ENCODE measurements at regions not wholly inside any gene's neighbourhood (a gene's known extent, or its start where the extent isn't known, plus 50 kb on each side); places are given as distances from the start of the nearest gene placed in this dataset.
A peak's percentile ranks its signal among the peaks of the same experiment; 100 is the strongest.
"Not testable (repeated sequence)": the region's sequence is repeated elsewhere in the genome, so short reads cannot be mapped to it uniquely, and the experiment has no call there.

DNA sequence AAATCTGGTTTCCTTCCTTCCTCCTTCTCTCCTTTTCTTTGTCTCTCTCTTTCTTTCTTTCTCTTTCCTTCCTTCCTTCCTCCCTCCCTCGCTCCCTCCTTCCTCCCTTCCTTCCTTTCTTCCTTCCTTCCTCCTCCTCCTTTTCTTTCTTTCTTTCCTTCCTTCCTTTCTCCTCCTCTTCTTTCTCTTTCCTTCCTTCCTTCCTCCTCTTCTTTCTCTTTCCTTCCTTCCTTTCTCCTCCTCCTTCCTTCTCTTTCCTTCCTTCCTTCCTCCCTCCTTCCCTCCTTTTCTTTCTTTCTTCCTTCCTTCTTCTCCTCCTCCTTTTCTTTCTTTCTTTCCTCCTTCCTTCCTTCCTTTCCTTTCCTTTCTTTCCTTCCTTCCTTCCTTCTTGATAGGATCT lies 61.2 kb downstream of the VIP start:
- H3K9me3 Mint-ChIP-seq: no peaks in the 10 kb centered on the region
- no peaks in the 10 kb centered on the region for H3K36me3 Mint-ChIP-seq
- H3K4me3 Mint-ChIP-seq: no peak overlapping the region
- no peaks in the 10 kb centered on the region for H3K4me1 Mint-ChIP-seq
- no peak for DNase-seq
- no peak overlapping the region for H3K27ac Mint-ChIP-seq
- peaks cover 4% of the 10 kb centered on the region for H3K27me3 Mint-ChIP-seq

DNA sequence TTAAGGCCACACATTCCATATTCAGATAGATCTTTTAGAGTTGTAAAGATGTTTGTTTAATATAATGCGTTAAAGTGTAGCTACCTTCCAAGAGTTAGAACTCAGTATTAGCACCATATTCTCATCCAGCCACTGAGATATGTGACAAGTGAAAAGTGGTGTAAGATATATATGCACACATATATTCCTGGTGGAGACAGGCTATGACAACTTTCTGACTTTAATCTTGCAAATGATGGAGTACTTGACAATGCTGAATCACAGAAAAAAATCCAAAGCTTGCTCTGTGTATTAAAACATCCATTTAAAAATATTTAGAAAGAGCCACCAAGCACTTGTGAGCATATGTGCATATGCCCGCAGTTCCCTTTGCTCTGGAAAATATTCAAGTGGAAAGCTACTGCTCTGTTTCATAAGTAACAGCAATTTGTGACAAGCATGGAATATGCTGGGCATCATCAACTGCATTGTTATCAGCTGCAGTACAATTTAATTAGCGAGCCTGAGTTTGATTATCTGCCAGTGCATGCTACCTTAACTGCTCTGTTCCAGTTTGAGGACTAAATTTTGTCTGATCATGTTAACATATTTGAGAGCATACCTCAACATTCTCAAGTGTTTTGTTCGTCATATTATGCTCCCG lies 64.8 kb downstream of the VIP start:
- Mint-ChIP-seq H3K4me1 (no peaks in the 10 kb centered on the region), H3K4me3 (no peak overlapping the region), H3K27me3 (peaks cover 4% of the 10 kb centered on the region), H3K27ac (no peak overlapping the region), H3K9me3 (no peaks in the 10 kb centered on the region), H3K36me3 (no peaks in the 10 kb centered on the region)
- DNase-seq: no peak

DNA sequence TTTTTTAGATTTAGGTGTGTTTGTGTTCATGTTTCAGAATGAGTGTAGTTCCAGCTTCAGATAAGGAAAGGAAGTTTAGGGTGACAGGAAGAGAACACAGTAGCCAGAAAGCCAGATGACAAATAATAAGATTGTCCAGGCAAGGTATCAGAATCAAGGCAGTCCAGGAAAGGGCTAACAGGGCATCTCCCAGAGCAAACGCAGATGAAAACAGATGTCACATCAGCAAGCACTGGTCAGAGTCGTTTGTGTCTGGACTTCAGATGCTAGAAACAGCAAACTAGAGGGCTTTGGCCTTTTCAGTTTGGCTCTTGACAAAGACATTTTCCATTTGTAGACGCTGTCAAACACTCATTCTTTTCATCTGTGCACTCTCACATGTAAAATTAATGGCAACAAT lies 65.5 kb downstream of the VIP start:
- Mint-ChIP-seq H3K36me3 (no peaks in the 10 kb centered on the region), H3K9me3 (no peaks in the 10 kb centered on the region), H3K27me3 (peaks cover 4% of the 10 kb centered on the region), H3K4me1 (no peaks in the 10 kb centered on the region), H3K27ac (no peak overlapping the region), H3K4me3 (no peak overlapping the region)
- no peak for DNase-seq

DNA sequence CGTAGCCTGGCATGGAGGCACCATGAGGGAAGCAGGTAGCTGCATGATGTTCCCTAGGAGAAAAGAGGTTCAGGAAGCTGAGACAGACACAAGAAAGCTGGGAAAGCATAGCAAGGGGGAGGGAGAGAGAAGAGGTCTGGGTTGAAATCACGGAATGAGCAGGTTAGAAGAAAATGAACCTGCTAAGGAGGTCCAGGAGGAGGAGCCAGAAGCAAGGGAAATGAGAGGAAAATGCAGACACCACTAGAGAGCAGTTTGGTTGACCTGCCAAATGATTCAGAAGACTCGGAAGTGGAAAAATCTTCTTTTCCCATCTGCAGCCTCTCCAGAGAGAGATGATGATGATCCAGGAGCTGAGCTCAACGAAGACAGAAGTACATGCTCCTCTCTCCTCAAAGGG lies 70.9 kb downstream of the VIP start:
- no peaks in the 10 kb centered on the region for H3K27me3 Mint-ChIP-seq
- H3K36me3 Mint-ChIP-seq: no peaks in the 10 kb centered on the region
- DNase-seq: no peak
- no peak overlapping the region for H3K27ac Mint-ChIP-seq
- no peaks in the 10 kb centered on the region for H3K4me1 Mint-ChIP-seq
- H3K4me3 Mint-ChIP-seq: no peak overlapping the region
- no peaks in the 10 kb centered on the region for H3K9me3 Mint-ChIP-seq

DNA sequence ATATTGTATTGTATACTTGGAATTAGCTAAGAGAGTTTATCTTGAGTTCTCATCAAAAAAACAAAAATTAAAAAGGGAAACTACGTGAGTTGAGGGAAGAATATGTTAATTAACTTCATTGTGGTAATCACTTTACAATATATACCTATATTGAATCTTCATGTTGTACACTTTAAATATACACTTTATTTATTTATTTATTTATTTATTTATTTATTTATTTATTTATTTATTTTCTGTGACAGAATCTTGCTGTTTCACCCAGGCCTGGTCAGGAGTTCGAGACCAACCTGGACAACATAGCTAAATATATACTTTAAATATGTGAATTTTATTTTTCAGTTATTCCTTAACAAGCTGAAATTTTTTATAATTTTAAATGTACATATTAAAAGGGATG lies 74.1 kb downstream of the VIP start:
- no peak for DNase-seq

DNA sequence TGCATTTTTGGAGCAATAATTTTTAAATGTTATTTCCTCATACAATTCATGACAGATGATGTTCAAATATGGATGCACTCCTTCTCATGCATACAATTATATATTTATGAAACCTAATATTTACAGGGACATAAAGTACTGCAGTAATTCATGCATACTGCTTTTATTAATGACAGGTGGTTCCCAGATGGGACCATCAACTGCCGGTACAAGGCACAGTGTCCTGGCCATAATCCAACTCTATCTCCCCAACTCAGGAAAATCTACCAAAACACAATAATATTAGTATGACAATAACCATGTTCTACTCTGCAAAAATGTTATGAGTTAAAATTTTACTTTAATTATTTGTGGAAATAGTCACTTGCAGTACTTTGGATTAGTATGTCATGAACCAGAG lies 77.8 kb downstream of the VIP start:
- Mint-ChIP-seq H3K27me3 (peaks cover 3% of the 10 kb centered on the region), H3K4me1 (no peaks in the 10 kb centered on the region), H3K36me3 (no peaks in the 10 kb centered on the region), H3K27ac (no peak overlapping the region), H3K9me3 (no peaks in the 10 kb centered on the region), H3K4me3 (no peak overlapping the region)
- DNase-seq: no peak

More for the DNA sequence above, 74.1 kb downstream of the VIP start:
- Mint-ChIP-seq H3K4me3 (no peak overlapping the region), H3K9me3 (no peaks in the 10 kb centered on the region), H3K36me3 (no peaks in the 10 kb centered on the region), H3K4me1 (no peaks in the 10 kb centered on the region), H3K27ac (no peak overlapping the region), H3K27me3 (no peaks in the 10 kb centered on the region)

DNA sequence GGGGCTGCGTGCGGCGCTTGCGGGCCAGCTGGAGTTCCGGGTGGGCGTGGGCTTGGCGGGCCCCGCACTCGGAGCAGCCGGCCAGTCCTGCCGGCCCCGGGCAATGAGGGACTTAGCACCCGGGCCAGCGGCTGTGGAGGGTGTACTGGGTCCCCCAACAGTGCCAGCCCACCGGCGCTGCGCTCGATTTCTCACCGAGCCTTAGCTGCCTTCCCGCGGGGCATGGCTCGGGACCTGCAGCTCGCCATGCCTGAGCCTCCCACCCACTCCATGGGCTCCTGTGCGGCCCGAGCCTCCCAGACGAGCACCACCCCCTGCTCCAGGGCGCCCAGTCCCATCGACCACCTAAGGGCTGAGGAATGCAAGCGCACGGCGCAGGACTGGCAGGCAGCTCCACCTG lies 83.8 kb downstream of the VIP start:
- not testable (repeated sequence) for H3K9me3 Mint-ChIP-seq, DNase-seq, H3K4me1 Mint-ChIP-seq, H3K27ac Mint-ChIP-seq, H3K36me3 Mint-ChIP-seq, H3K4me3 Mint-ChIP-seq
- H3K27me3 Mint-ChIP-seq: peaks cover 17% of the 10 kb centered on the region

DNA sequence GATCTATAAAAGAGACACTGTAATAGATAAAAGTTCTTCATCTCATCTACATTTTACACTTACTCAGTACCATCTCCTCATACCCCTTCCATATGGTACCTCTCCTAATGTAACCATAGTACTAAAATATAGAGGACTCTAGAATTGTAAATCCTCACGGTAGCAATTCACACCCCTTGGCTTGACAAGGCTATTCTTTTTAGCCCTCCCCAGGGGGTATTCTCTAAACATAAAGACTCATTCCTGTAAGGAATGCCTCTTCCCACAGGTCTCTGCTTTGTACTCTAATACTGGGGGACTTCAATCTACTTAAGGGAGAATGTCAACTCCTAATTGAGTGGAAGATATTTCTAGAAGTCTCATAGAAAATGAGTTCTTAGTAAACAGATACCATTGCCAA lies 85.9 kb downstream of the VIP start:
- no peaks in the 10 kb centered on the region for H3K36me3 Mint-ChIP-seq
- H3K9me3 Mint-ChIP-seq: peaks cover 2% of the 10 kb centered on the region
- H3K4me3 Mint-ChIP-seq: no peak overlapping the region
- peaks cover 17% of the 10 kb centered on the region for H3K27me3 Mint-ChIP-seq
- no peak overlapping the region for H3K27ac Mint-ChIP-seq
- no peaks in the 10 kb centered on the region for H3K4me1 Mint-ChIP-seq
- no peak for DNase-seq

DNA sequence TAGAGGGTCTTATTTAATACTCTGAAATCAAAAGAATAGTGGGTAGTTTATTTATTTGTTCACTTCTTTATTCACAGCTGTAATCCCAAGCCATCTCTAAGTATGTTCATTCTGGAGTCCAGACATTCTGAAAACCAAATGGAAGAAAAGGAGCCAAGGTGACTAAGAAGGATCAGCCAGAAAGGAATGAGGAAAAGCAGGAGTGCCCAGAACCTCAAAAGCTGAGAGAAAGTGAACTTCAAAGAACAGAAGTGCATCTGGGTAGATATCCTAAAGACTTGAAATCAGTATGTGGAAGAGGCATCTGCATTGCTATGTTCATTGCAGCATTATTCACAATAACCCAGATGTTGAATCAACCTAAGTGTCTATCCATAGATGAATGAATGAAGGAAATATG lies 94.8 kb downstream of the VIP start:
- Mint-ChIP-seq H3K27me3 (peaks cover 3% of the 10 kb centered on the region), H3K9me3 (peaks cover 6% of the 10 kb centered on the region), H3K27ac (no peak overlapping the region), H3K36me3 (no peaks in the 10 kb centered on the region), H3K4me3 (no peak overlapping the region), H3K4me1 (no peaks in the 10 kb centered on the region)
- DNase-seq: no peak

DNA sequence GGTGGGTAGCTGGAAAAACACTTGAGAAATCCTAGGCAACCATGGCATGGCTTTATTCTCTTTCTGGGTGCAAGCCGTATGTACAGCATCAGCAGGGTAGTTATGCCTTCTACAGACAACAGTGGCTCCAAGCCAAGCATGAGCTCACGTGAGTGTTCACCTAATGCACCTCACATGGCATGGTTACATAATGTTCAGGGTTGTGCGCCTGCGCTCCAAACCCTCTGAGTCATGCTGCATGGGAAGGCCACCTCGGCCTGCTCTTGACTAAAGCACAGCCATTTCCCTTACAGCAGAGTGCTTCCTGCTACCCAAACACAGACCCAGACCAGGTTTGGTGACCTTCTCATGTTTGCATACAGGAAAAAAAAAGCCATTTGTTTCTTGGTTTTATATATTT lies 96.2 kb downstream of the VIP start:
- DNase-seq: no peak
- no peaks in the 10 kb centered on the region for H3K4me1 Mint-ChIP-seq
- peaks cover 6% of the 10 kb centered on the region for H3K27me3 Mint-ChIP-seq
- no peak overlapping the region for H3K27ac Mint-ChIP-seq
- no peaks in the 10 kb centered on the region for H3K36me3 Mint-ChIP-seq
- H3K4me3 Mint-ChIP-seq: no peak overlapping the region
- peaks cover 6% of the 10 kb centered on the region for H3K9me3 Mint-ChIP-seq

DNA sequence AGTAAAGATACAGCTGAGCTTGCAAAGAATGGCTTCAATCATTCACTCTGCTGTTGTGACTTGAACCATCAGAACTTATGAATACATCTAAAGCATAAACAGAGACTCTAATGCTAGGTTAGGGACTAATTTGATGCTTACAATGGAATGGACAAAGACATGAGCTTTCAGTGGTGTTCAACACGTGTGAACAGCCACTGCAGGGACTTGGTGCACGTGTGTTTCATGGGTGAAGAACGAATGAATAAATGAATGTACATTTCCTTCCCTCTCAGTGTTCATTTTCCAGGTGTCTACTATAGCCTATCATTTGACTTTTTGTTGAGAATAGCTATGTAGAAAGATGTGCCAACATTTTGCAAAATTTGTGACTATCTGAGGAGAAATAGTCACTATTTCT lies 98.3 kb downstream of the VIP start:
- Mint-ChIP-seq H3K4me3 (no peak overlapping the region), H3K4me1 (no peaks in the 10 kb centered on the region), H3K36me3 (no peaks in the 10 kb centered on the region), H3K27me3 (peaks cover 6% of the 10 kb centered on the region), H3K27ac (no peak overlapping the region), H3K9me3 (peaks cover 6% of the 10 kb centered on the region)
- DNase-seq: no peak

DNA sequence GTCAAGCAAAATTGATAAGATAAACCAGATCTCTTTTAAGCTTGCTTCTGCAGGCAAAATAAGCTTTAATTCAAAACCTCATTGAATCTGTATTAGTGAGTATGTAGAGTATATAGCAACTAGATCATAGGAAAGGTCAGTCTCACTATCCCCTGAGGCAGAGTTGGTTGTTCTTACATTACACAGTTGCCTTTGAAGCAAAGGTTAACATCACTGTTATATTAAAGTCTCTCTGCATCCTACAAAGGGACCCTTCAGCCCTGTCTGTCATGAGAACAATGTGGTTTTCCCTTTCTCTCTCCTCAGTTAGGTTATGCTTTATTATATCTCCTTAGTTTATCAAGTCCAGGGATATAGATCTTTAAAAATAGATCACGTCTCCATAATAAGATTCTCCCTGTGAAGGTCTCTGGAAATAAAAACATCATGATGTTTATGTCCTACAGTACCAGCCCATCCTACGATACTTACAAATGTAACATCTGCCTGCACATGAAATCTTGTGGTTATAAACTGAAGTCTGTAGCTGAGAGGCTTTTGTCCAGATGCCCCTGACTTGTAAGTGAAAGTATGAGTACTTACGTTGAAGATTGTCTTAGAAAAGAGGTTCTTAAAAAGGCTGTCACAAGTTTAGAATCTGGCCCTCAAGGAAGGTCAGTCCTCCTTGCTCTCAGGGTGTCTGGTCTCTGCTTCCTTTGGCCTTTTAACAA lies 103.6 kb downstream of the VIP start:
- H3K36me3 Mint-ChIP-seq: no peaks in the 10 kb centered on the region
- no peak overlapping the region for H3K27ac Mint-ChIP-seq
- H3K27me3 Mint-ChIP-seq: peaks cover 3% of the 10 kb centered on the region
- DNase-seq: no peak
- H3K4me1 Mint-ChIP-seq: no peaks in the 10 kb centered on the region
- no peak overlapping the region for H3K4me3 Mint-ChIP-seq
- no peaks in the 10 kb centered on the region for H3K9me3 Mint-ChIP-seq

DNA sequence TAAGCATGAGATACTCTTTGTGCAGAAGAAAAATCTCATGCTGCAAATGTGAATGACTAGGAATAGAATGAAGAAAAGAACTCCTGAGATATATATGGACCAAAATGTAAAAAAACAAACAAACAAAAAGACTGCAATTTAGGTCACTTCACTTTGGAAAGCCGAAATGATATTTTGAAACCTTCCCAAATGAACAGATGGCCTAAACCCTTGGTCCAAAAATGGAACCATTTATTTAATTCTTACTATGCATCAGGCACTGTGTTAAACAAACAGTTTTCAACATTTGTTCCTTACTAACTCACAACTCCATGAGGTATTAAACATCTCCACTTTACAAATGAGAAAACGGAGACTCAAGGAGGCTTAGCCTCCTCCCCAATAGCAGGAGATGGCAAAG lies 107.5 kb downstream of the VIP start:
- H3K4me1 Mint-ChIP-seq: no peaks in the 10 kb centered on the region
- no peak overlapping the region for H3K4me3 Mint-ChIP-seq
- H3K36me3 Mint-ChIP-seq: no peaks in the 10 kb centered on the region
- H3K9me3 Mint-ChIP-seq: no peaks in the 10 kb centered on the region
- no peak for DNase-seq
- H3K27ac Mint-ChIP-seq: no peak overlapping the region
- H3K27me3 Mint-ChIP-seq: no peaks in the 10 kb centered on the region

DNA sequence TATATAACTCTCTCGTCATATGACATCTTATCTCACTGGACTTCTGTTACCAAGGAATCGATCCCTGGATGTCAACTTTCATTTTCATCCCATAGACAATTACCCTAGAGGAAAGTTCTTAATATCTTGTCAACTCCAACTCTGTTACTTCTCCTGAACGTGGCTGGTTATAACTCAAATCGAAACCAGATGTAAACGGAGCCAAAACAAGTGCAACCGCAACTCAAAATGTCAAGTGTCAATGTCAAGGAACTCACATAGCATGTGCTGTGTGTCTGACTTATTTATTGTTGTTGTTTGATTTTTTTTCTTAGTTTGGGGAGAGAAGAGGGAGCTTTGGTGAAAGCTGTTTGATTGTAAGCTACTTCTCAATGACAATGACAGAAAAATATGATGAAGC lies 108.6 kb downstream of the VIP start:
- H3K9me3 Mint-ChIP-seq: no peaks in the 10 kb centered on the region
- no peak for DNase-seq
- no peaks in the 10 kb centered on the region for H3K4me1 Mint-ChIP-seq
- no peaks in the 10 kb centered on the region for H3K27me3 Mint-ChIP-seq
- no peak overlapping the region for H3K4me3 Mint-ChIP-seq
- no peak overlapping the region for H3K27ac Mint-ChIP-seq
- H3K36me3 Mint-ChIP-seq: no peaks in the 10 kb centered on the region

DNA sequence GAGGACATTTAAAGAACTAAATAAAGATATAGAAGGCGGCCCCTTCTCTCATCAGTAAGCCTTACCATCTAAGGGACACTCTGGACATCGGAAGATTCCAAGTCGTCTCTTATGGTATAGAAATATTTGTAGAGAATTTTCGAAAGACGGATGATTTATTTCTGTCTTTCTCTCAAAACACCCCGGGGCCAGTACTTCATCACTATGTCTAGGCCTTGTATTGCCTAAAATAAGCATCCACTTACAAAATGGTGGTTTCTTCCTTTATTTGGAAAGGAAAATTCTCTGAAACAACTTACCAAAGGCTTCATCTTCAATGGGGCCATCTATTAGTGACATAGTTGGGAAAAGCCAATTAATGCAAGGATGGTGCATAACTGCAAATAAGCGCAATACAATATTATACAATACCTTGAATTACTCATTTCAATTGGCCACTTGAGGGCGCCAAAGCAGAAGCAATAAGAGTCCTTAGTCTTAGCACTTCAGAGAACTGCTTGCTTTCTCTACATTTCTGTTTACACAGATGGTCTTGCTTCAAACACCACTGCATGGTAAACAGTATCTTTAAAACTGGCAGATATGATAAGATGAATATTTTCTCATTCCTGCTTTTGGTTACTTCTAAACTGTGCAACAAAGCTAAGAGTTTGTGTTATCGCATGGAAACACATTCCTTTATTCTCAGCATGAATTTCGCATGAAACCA lies 113.2 kb downstream of the VIP start:
- peaks cover 10% of the 10 kb centered on the region for H3K27me3 Mint-ChIP-seq
- peak; percentile 23 for DNase-seq
- H3K9me3 Mint-ChIP-seq: no peaks in the 10 kb centered on the region
- H3K36me3 Mint-ChIP-seq: no peaks in the 10 kb centered on the region
- no peak overlapping the region for H3K4me3 Mint-ChIP-seq
- no peak overlapping the region for H3K27ac Mint-ChIP-seq
- no peaks in the 10 kb centered on the region for H3K4me1 Mint-ChIP-seq

DNA sequence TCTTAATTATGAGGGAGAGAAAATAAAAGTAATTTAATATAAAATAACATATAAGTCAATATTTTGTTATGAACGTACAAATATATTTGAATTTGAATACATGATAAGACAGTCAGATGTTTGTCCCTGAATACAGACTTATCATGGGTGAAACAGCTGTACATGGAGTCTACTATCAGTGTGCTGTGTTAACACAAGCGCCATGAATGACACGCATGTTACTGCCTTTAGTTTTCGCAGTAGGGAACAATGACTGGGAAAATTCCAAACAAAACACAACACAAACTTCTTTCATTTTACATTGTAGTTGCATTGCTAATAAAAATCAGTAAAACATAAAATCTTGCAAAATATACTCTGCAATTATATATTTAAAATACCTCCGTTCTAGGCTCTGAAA lies 108.6 kb downstream of the FBXO5 start:
- no peaks in the 10 kb centered on the region for H3K36me3 Mint-ChIP-seq
- H3K27ac Mint-ChIP-seq: no peak overlapping the region
- H3K27me3 Mint-ChIP-seq: peaks cover 8% of the 10 kb centered on the region
- no peak for DNase-seq
- H3K4me1 Mint-ChIP-seq: no peaks in the 10 kb centered on the region
- H3K4me3 Mint-ChIP-seq: no peak overlapping the region
- peaks cover under 1% of the 10 kb centered on the region for H3K9me3 Mint-ChIP-seq

Measured in activated naive CD8-positive, alpha-beta T cell treated with anti-CD3 and anti-CD28 coated beads for 36 hours (primary cell).